Ishikawa (cell line): ENCODE measurements at regions not wholly inside any gene's neighbourhood (a gene's known extent, or its start where the extent isn't known, plus 50 kb on each side); places are given as distances from the start of the nearest gene placed in this dataset.

Experiments
- CEBPB ChIP-seq: IDR thresholded peaks from 2 replicates; pipeline ENCODE4 v1.6.1; 2012
- CREB1 ChIP-seq: IDR thresholded peaks from 2 replicates; pipeline ENCODE4 v1.6.1; 2012; ENCODE audit warnings: low read depth
- EGR1 ChIP-seq: IDR thresholded peaks from 2 replicates; pipeline ENCODE4 v1.6.1; 2012
- EP300 ChIP-seq: IDR thresholded peaks from 2 replicates; pipeline ENCODE4 v1.6.1; 2012; ENCODE audit warnings: borderline replicate concordance
- FOXM1 ChIP-seq: IDR thresholded peaks from 2 replicates; pipeline ENCODE4 v1.6.1; 2012; ENCODE audit warnings: low read depth, borderline replicate concordance
- NFIC ChIP-seq: IDR thresholded peaks from 2 replicates; pipeline ENCODE4 v1.6.1; 2012
- RAD21 ChIP-seq: IDR thresholded peaks from 2 replicates; pipeline ENCODE4 v1.6.1; 2012; ENCODE audit warnings: low read depth
- TAF1 ChIP-seq: IDR thresholded peaks from 2 replicates; pipeline ENCODE4 v1.6.1; 2012; ENCODE audit warnings: low read depth, mild to moderate bottlenecking
- TCF12 ChIP-seq: IDR thresholded peaks from 2 replicates; pipeline ENCODE4 v1.6.1; 2012; ENCODE audit warnings: low read depth
- TEAD4 ChIP-seq: IDR thresholded peaks from 2 replicates; pipeline ENCODE4 v1.6.1; 2012
- YY1 ChIP-seq: IDR thresholded peaks from 2 replicates; pipeline ENCODE4 v1.6.1; 2012; ENCODE audit warnings: low read depth
- ZBTB7A ChIP-seq: IDR thresholded peaks from 2 replicates; pipeline ENCODE4 v1.6.1; 2012; ENCODE audit warnings: low read depth
- TF ChIP-seq, protein P1 (sequence below): IDR thresholded peaks from 2 replicates; pipeline ENCODE4 v1.6.1; 2012; ENCODE audit warnings: low read depth, mild to moderate bottlenecking
- TF ChIP-seq, protein P2 (sequence below): IDR thresholded peaks from 2 replicates; pipeline ENCODE4 v1.6.1; 2012
- TF ChIP-seq, protein P3 (sequence below): IDR thresholded peaks from 2 replicates; pipeline ENCODE4 v1.6.1; 2012

GRCh38 chr9:33659921-33660320, 135.4 kb upstream of the PRSS3 start:
- no peak for TF ChIP-seq RAD21
- TF ChIP-seq, protein P1, sequence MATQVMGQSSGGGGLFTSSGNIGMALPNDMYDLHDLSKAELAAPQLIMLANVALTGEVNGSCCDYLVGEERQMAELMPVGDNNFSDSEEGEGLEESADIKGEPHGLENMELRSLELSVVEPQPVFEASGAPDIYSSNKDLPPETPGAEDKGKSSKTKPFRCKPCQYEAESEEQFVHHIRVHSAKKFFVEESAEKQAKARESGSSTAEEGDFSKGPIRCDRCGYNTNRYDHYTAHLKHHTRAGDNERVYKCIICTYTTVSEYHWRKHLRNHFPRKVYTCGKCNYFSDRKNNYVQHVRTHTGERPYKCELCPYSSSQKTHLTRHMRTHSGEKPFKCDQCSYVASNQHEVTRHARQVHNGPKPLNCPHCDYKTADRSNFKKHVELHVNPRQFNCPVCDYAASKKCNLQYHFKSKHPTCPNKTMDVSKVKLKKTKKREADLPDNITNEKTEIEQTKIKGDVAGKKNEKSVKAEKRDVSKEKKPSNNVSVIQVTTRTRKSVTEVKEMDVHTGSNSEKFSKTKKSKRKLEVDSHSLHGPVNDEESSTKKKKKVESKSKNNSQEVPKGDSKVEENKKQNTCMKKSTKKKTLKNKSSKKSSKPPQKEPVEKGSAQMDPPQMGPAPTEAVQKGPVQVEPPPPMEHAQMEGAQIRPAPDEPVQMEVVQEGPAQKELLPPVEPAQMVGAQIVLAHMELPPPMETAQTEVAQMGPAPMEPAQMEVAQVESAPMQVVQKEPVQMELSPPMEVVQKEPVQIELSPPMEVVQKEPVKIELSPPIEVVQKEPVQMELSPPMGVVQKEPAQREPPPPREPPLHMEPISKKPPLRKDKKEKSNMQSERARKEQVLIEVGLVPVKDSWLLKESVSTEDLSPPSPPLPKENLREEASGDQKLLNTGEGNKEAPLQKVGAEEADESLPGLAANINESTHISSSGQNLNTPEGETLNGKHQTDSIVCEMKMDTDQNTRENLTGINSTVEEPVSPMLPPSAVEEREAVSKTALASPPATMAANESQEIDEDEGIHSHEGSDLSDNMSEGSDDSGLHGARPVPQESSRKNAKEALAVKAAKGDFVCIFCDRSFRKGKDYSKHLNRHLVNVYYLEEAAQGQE = no peak
- TF ChIP-seq FOXM1 = no peak
- TF ChIP-seq, protein P2, sequence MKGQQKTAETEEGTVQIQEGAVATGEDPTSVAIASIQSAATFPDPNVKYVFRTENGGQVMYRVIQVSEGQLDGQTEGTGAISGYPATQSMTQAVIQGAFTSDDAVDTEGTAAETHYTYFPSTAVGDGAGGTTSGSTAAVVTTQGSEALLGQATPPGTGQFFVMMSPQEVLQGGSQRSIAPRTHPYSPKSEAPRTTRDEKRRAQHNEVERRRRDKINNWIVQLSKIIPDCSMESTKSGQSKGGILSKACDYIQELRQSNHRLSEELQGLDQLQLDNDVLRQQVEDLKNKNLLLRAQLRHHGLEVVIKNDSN = no peak
- TF ChIP-seq CEBPB = no peak
- TF ChIP-seq TEAD4 = no peak
- no peak for TF ChIP-seq YY1
- TF ChIP-seq ZBTB7A = no peak
- no peak for TF ChIP-seq NFIC
- TF ChIP-seq TAF1 = no peak
- TF ChIP-seq CREB1 = no peak
- TF ChIP-seq EP300 = no peak
- no peak for TF ChIP-seq TCF12
- TF ChIP-seq EGR1 = no peak
- TF ChIP-seq, protein P3, sequence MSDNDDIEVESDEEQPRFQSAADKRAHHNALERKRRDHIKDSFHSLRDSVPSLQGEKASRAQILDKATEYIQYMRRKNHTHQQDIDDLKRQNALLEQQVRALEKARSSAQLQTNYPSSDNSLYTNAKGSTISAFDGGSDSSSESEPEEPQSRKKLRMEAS = no peak

GRCh38 chr9:33660772-33661171, 134.6 kb upstream of the PRSS3 start:
- TF ChIP-seq ZBTB7A (no peak), YY1 (no peak), EGR1 (no peak), CEBPB (no peak), NFIC (no peak), TEAD4 (no peak), TCF12 (no peak), CREB1 (no peak), TAF1 (no peak), FOXM1 (no peak), EP300 (no peak)
- TF ChIP-seq, protein P1 = no peak
- TF ChIP-seq, protein P3 = no peak
- TF ChIP-seq, protein P2 = no peak

- TF ChIP-seq CREB1 (no peak), EGR1 (no peak), CEBPB (no peak), TAF1 (no peak), NFIC (no peak), EP300 (no peak), FOXM1 (no peak), TCF12 (no peak), RAD21 (no peak), TEAD4 (no peak), ZBTB7A (no peak), YY1 (no peak)
- TF ChIP-seq, protein P1 = no peak
- TF ChIP-seq, protein P2 = no peak
- TF ChIP-seq, protein P3 = no peak
These were observed 134.2 kb upstream of the PRSS3 start for GRCh38 chr9:33661176-33661575.

GRCh38 chr9:33662871-33663270, 132.5 kb upstream of the PRSS3 start:
- no peak for TF ChIP-seq NFIC
- TF ChIP-seq, protein P1 = no peak
- TF ChIP-seq YY1 = no peak
- no peak for TF ChIP-seq EP300
- no peak for TF ChIP-seq RAD21
- no peak for TF ChIP-seq CEBPB
- TF ChIP-seq, protein P3 = no peak
- no peak for TF ChIP-seq EGR1
- no peak for TF ChIP-seq ZBTB7A
- no peak for TF ChIP-seq TCF12
- no peak for TF ChIP-seq TEAD4
- no peak for TF ChIP-seq FOXM1
- no peak for TF ChIP-seq TAF1
- no peak for TF ChIP-seq CREB1
- TF ChIP-seq, protein P2 = no peak
